Activated effector memory CD4-positive, alpha-beta T cell treated with Interleukin-2 at 50 U/mL for 16 hours (primary cell): ENCODE measurements at regions not wholly inside any gene's neighbourhood (a gene's known extent, or its start where the extent isn't known, plus 50 kb on each side); places are given as distances from the start of the nearest gene placed in this dataset.

Experiments
- DNase-seq: peaks from one replicate; pipeline ENCODE4 v3.0.0-alpha.2; 2020

DNA sequence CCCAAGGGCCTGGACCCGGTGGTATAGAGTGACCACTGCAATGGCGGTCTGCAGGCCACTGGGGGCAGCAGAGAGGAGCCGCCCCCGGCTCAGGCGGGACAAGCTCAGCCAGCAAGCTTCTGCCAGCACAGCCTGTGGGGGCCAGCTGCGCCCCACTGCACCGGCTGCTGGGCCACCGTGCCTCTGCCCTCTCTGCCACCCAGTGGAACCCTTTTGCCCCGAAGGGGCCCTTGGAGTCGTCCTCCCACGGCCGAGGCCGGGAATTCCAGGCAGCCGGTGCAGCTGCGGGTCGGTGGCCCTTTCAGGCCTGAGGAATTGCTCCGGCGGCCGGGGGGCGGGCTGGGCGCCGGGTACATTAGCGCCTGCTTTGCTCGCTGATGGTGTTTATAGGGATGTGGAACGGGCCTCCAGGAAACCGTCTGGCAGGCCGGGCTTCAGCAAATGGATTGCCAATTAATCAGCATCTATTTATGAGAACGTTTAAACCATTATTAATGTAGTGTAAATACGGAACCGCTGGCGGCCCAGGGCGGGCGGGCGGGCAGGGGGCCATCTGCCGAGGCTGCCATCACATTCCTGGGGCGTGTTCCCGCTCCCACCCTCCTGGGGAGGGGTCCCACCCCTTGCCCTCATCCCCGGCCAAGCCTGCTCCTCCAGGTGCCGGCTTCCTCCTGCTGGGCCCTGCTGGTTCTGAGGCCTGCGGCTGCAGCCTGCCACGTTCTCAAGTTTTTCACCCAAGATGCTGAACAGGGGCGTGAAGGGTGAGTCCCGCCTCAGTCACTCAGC, 127.4 kb downstream of the BARX1 start:
- DNase-seq, result no peak

DNA sequence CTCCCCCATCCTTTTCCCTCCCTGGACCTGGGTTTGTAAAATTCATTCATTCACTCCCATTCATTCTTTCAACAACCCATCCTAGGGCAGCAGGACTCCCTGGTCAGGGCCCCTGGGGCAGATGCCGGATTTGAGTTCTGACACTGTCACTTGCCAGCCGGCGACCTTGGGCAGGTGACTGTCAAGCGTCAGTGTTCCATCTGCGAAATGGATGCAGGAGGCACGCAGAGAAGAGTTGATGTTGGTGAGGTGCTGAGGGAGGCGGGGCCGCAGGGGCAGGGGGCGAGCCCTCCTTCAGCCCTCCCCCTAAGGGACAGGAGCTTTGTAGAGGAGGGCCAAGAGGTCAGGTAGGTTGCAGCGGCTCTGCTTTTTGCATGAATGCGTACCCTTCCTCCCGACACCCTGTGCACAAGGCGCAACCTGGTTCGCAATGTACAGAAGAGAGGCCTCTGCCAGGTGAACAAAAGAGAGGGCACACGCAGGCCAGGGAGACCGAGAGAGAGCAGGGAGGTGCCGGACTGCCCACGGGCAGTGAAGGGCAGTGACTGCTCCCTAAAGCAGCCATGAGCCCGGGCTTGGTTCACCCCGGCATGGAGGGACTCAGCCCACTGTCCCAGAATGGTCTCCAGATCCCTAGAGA, 128.1 kb downstream of the BARX1 start:
- no peak for DNase-seq

GRCh38 chr9:93826209-93826608, 128.9 kb downstream of the BARX1 start:
- DNase-seq, result peak; percentile 22

- DNase-seq, result no peak
Observed at GRCh38 chr9:93825348-93826115, 129.6 kb downstream of the BARX1 start.

DNA sequence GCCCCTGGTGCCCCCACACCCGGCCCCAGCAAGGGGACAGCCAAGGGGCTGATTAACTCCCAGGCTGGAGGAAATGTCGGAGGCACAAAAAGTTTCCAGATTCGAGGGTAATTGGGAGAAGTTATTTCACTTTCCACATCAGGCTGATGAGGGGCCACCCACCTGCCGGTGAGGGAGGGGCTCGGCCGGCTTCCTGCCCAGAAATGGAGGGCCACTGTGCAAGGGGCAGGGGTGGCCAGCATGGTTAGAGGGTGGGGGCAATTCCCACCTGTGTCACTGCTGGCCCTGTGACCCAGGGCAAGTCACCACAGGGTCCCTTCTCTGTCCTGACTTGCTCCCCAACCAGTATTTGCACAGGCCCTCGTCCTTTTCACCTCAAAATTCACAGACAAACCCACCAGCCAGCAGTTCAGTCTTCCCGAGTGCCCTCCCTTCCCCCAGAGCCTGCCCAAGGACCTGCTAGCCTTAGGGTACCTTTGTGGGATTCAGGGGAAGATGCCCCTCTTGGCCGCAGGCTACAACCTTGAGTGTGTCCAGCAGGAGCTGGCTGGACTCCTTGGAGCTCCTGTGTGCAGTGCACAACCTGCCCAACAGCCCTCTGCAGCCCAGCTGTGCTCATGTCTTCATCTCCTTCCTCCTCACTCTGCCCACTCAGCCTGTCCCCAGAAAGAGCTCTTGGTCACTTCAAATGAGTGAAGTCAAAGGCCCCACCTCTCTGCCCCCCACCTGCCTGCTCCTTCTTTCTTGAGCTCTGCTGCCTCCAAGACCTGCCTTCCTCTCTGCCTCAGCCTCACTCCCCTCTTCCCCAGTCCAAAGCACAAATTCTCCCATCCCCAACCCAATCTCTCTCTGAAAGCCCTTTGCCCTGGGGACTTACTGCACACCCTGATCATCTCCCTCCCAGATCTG, 130.5 kb downstream of the BARX1 start:
- no peak for DNase-seq

DNA sequence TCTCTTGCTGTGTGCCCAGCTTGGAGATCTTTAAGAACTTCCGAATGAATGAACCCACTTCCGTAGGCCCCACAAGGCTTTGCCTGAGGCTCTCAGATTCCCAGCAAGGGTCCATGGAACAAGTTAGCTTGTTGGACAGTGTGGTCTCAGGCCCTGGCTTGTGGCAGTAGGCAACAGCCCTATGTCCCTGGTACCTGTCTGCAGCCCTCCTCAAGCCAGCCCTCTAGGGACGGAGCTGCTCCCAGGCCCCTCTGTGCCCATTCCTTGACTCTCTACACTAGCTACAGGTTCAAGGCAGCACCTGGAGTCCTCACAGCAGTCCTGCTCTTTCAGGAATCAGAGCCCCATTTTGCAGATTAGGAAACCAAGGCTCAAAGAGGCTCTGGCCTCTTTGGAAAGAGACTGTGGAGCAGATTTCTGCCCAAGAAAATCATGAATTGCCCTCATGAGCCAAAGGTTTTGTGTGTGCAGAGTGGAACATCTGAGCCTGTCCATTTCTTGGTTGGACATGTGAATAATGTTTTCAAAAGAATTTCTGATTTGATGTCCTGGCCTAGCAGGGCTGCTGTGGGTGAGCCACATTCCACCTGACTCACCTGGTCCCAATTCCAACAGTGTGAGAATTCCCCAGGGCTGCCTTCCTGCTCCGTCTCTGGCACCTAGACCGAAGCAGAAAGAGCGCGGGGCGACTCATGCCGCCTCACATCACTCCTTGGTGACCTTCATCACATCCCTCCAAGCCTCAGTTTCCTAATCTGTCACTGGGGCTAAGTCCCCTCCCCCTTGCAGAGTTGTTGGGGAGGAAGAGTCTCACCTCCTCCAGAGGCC, 131.7 kb downstream of the BARX1 start:
- no peak for DNase-seq

DNA sequence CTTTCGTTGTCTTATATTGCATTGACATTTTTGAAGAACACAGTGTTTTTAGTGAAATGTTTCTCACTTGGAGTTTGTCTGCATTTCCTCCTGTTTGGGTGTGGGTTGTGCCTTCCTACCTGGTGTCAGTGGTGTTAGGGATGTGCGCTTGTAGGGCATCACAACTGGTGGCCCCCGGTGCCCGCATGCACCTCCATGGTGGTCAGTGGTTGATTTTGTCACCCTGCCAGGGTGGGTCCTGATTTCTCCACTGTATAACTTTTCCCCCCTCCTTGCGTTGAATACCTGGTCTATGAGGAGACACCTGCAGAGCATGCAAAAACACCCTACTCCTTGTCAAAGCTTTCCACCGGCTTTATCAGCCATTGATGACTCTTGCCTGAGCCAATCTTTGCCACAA, 132.9 kb downstream of the BARX1 start:
- no peak for DNase-seq

- no peak for DNase-seq
Observed at GRCh38 chr9:93821307-93821703, 133.8 kb downstream of the BARX1 start.

DNA sequence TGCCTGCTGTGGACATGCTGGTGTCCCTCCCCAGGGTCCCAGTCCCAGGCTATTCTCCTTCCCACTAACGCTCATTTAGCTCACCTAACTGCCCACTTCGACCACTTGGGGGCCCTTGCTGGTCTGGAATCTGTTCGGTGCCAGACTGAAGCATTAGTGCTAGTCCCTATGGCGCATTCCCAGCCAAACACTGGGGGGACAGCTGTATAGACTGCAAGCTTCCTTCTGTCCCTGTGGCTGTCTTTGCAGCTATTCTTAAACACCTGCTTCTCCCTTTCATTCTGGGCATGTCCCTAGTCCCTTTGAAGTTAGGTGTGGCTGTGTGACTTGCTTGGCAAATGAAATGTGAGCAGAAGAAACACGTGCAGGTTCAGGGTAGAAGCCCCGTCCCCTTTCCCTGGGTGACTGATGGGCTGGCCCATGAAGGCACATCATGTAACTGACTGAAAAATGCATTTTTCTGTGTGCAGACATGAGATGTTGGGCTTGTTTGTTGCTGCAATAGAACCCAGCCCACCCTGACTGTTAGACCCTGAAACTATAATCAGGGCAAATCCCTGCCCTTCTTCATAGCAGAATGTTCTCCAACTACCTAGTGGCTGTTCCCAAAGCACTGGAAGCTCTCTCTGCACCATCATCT, 134.4 kb downstream of the BARX1 start:
- no peak for DNase-seq

DNA sequence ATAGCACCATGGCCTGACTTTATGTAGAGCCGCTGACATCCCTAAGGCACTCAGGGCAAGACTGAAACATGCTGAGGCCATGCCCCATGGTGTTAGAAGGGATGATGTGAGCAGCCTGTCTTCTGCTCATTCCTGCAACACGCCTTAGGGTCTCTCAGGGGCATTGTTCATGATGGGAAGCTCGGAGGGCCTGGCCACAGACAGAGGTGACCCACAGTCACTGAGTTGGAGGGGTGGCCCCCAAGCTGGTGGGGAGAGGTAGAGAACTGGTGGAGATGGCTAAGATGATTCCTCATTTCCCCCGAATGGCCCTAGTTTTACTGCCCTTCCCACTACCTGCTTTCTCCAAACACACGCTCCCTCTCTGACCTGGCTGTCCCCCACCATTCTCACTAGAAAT, 135.2 kb downstream of the BARX1 start:
- no peak for DNase-seq

DNA sequence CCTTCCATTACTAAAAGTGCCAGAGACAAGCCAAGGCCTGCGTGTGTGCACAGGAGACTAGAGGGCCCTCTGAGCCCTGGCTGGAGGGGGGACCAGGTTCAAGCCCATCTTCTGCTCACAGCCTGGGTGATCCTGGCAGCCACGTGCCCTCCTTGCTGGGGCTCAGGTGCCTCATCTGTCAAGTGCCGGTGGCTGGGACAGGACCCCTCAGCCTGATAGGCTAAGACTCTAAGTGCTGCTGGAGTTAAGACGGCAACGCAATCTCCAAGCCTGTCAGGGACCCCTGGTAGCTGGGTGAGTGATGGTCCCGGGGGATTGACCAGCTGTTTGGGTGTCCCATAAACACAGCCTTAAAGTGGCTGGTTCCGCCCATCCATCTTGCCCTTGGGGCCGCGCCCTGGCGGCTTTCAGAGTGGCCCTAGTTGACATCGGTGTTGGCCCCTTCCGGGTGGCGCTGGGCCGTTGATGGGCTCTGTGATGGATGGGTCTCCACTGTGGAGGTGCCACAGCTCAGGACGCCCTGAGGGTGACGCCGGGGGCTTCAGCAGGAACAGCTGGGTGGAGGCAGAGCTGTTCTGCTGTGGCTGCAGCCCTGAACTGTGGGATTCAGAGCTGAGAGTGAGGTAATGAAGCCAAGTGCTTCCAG, 136.2 kb downstream of the BARX1 start:
- DNase-seq, result no peak

GRCh38 chr9:93818237-93818636, 136.9 kb downstream of the BARX1 start:
- DNase-seq, result no peak

DNA sequence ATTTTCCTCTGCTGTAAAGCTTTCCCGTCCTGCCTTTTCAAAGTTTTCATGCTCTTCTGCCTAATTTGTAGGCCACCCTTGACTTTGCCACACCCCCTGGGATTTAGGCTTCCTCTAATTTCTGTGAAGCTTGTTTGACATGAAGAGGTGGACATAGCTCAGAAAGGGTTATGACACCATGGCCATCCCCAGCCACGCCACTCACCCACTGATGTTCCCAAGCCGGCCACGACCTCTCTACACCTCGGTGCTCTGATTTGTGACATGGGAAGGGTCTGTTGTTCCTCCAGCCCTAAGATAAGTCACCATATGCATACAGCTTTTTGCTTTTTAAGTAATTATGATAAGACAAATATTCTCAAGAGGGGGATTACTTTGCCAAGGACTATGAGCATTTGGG, 139.5 kb downstream of the BARX1 start:
- no peak for DNase-seq

DNA sequence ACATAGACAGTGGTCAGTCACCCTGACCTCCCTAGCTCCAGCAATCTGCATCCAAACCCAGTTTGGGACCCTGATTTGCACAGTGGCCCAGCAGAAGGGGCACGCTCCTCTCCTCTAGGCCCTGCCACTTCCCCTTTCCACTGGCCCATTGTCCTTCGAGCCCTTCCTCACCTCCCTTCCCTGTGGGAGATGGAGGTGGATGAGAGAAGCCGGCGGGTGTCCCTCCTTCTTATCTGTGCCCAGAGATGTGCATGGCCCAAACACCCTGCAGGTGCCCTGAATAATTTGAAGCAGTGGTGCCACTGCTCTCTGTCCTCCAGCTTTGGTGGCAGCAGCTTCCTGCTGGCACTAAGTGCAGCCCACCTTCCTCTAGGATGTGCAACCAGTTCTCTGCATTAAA, 140.0 kb downstream of the BARX1 start:
- DNase-seq, result no peak

DNA sequence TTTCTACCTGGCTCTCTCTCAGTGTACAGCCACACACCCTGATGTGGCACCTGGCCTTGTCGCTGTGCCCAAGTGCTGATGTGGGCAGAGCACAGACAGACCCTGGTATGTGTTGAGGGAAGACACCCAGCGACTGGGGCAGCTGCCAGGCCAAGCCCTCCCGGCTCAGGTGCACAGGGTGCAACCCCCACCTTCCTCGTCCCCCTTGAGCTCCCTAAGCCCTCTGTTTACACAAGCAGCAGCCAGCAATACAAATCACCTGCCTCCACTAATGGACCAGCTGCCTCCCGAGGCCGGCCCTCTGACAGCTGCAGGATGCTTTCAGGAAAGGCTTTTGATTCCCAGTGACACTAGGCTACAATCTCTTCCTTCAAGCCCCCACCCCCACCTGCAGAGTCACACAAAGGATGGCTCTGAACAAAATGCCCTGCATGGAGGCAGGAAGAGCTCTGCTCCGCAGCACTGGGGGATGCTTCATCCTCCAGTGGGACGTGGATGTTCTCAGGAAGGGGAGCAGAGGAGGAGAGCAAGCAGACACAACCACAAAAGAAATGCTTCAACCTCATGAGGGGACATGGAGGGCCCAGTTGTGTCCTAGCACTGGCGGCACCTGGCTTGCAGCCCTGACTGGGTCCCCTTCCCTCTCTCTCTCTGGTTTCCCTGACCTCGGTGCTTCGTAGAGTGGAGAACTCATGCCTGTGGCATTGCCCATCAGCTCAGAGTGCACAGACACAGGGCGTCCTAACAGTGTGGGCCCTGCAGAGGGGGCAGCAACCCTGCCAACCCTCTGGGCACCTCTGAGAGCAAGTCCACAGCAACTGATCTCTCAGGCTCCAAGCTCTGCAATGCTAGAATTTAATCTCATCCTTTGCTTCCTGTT, 140.8 kb downstream of the BARX1 start:
- no peak for DNase-seq

GRCh38 chr9:93813221-93814076, 141.7 kb downstream of the BARX1 start:
- no peak for DNase-seq

- DNase-seq, result no peak
Observed at GRCh38 chr9:93812410-93812668, 142.8 kb downstream of the BARX1 start.

DNA sequence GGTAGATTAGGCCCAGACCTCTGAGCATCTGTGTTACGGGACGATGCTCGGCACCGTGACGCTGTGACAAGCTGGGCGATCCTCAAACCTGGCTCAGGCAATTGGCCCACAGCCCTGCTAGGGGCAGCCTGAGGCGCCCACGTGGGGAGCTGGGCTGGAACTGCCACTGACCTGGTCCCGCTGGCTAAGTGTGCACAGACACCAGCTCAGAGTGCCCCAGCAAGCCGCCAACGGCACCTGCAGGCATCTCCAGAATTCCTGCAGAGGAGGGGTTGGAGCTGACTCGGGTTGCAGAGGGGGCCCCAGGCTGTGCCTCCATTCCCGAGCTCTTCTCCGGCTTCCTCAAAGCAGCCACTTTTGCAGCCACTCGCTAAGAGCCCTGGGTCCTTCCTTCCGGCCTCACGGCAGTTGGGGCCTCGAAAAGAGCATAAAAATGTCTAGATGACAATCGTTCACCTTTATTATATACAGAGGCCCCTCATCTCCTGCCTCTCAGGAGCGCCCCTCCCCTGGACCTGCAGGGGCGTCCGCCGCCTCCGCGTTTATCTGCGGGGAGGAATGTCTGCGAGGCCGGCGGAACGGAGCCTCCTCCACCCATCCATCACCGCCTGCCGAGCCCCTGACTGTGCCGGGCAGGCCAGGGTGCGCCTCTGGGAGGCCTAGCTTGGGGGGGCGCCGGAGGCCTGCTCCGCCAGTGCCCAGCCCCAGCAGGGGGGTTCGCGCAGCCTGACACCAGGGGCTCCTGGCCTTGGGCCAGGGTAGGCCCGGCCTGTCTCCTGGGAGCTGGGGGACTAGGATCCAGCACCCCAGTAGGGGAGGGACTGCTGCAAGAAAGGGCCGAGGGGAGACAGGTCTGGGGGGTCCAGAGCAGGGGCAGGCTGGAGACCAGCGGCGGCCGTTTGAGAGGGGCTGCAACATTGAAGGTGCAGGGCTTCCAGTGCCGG, 144.9 kb downstream of the BARX1 start:
- no peak for DNase-seq
